Left ventricle myocardium inferior (tissue), 1 donor: ENCODE measurements at regions not wholly inside any gene's neighbourhood (a gene's known extent, or its start where the extent isn't known, plus 50 kb on each side); places are given as distances from the start of the nearest gene placed in this dataset.

Experiments
- DNase-seq: peaks from one replicate; pipeline ENCODE4 v3.0.0-alpha.2; 2020
- H3K27ac ChIP-seq: fragments of 200-600 bp; replicated peaks from 2 replicates; pipeline ENCODE4 v1.8.0; 2021
- H3K27me3 ChIP-seq: fragments of 200-600 bp; 2 replicates; pipeline ENCODE4 v1.8.0; 2021; ENCODE audit warnings: low read depth
- H3K36me3 ChIP-seq: fragments of 200-600 bp; 2 replicates; pipeline ENCODE4 v1.8.0; 2021
- H3K4me1 ChIP-seq: fragments of 200-600 bp; 2 replicates; pipeline ENCODE4 v1.8.0; 2021
- H3K4me3 ChIP-seq: fragments of 200-600 bp; 2 replicates; pipeline ENCODE4 v1.8.0; 2021; ENCODE audit warnings: mild to moderate bottlenecking, moderate library complexity
- H3K9me3 ChIP-seq: fragments of 200-600 bp; replicated peaks from 2 replicates; pipeline ENCODE4 v1.8.0; 2021
- CTCF ChIP-seq: fragments of 200-600 bp; IDR thresholded peaks from 2 replicates; pipeline ENCODE4 v1.8.0; 2021; ENCODE audit warnings: antibody characterized with exemption, mild to moderate bottlenecking, borderline replicate concordance
- intact Hi-C: fragments of 100-400 bp; cut with micrococcal nuclease; formaldehyde crosslinking; loops from one replicate; pipeline ENCODE4 v1.11.0; 2022
- donor health status: DM: no; HTN: yes; CAD: no; lungs with severe emphysema.

GRCh38 chr3:41144631-41145030, 54.7 kb upstream of the CTNNB1 start:
- Histone ChIP-seq H3K27ac (no peak overlapping the region), H3K4me1 (peaks cover 5% of the 10 kb centered on the region), H3K27me3 (no peaks in the 10 kb centered on the region), H3K9me3 (peaks cover 17% of the 10 kb centered on the region), H3K4me3 (no peak overlapping the region), H3K36me3 (no peaks in the 10 kb centered on the region)
- no peak for DNase-seq
- peak; percentile 1 for TF ChIP-seq CTCF
- intact Hi-C loops, result no loop called here

- TF ChIP-seq CTCF, result no peak
- peaks cover 5% of the 10 kb centered on the region for H3K4me1 ChIP-seq
- no peak for DNase-seq
- H3K36me3 ChIP-seq, result no peaks in the 10 kb centered on the region
- intact Hi-C loops, result no loop called here
- H3K27me3 ChIP-seq, result no peaks in the 10 kb centered on the region
- H3K9me3 ChIP-seq, result peaks cover 17% of the 10 kb centered on the region
- no peak overlapping the region for H3K4me3 ChIP-seq
- no peak overlapping the region for H3K27ac ChIP-seq
These were observed 50.8 kb upstream of the CTNNB1 start for GRCh38 chr3:41148478-41148877.

GRCh38 chr3:41148901-41149300, 50.4 kb upstream of the CTNNB1 start:
- Histone ChIP-seq H3K4me3 (no peak overlapping the region), H3K4me1 (peaks cover 5% of the 10 kb centered on the region), H3K36me3 (no peaks in the 10 kb centered on the region), H3K9me3 (peaks cover 17% of the 10 kb centered on the region), H3K27ac (no peak overlapping the region), H3K27me3 (no peaks in the 10 kb centered on the region)
- no peak for DNase-seq
- intact Hi-C loops, result no loop called here
- no peak for TF ChIP-seq CTCF
